Renal cortex interstitium (tissue), 11 donors: ENCODE measurements at regions not wholly inside any gene's neighbourhood (a gene's known extent, or its start where the extent isn't known, plus 50 kb on each side); places are given as distances from the start of the nearest gene placed in this dataset.
A peak's percentile ranks its signal among the peaks of the same experiment; 100 is the strongest.
"Not testable (repeated sequence)": the region's sequence is repeated elsewhere in the genome, so short reads cannot be mapped to it uniquely, and the experiment has no call there.

Source experiments
- DNase-seq, 11 donors: peaks; one replicate each; pipeline ENCODE4 v3.0.0-alpha.2; 2013; ENCODE audit warnings: low read depth in 9 of 11, low spot score in 4 of 11; ENCODE audit errors: extremely low read depth in 1 of 11

DNA sequence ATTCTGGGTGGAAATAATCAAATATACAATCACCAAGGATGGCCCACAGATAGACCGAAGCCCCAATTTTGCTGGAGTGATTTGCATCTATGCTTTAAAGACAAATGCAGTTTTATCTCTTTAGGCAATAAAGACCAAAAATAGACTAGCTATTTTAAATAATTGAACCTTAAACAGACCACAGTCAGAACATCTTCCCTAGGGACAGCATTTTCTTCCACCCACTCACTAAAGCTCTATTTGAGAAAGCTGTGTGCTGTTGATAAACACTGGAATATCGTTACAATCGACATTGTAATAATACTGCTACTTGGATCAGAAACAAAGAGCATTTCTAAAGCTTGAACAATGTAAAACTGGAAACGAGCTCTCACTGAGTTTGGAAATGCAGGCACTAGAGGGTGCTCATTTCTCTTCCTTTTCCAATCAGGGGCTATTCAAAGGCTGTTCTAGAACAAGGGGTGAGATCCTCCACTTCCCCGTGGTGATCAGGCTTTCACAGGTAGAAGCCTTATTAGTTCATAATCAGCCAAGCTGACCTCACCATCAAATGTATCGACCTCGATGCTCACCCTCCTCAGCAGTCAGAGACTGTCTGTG is 209.3 kb upstream of the PRSS58 start:
- DNase-seq: not testable (repeated sequence)

DNA sequence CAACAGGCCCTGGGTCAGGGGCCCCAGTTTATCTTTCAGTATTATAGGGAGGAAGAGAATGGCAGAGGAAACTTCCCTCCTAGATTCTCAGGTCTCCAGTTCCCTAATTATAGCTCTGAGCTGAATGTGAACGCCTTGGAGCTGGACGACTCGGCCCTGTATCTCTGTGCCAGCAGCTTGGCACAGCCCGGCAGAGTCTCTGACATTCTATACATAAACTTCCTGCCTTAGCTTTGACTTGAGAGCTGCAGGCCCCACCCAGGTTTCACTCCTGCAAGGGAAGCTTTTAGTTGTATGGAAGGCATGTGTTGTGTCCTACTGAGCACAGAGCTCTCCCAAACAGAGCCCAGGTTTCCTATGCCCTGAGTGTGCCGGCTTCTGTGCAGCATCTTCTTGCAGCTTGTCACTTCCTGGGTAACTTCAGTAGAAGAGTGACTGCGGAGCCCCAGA is 205.6 kb upstream of the PRSS58 start:
- no peak for DNase-seq

DNA sequence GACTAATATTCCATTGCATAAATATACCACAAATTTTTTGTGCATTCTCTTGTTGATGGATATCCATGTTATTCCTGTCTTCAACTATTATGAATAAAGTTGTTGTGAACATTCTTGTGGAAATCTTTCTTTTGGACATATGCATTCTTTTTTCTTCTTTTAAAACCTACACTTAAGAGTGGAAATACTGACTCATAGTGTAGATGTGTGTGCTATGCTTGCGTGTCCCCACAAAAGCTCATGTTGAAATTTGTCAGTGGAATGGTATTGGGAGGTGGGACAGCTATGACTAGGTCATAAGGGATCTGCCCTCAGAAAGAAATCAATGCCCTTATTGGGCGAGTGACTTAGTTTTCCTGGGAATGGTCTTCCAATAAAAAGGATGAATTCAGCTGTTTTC is 203.6 kb upstream of the PRSS58 start:
- DNase-seq: no peak

DNA sequence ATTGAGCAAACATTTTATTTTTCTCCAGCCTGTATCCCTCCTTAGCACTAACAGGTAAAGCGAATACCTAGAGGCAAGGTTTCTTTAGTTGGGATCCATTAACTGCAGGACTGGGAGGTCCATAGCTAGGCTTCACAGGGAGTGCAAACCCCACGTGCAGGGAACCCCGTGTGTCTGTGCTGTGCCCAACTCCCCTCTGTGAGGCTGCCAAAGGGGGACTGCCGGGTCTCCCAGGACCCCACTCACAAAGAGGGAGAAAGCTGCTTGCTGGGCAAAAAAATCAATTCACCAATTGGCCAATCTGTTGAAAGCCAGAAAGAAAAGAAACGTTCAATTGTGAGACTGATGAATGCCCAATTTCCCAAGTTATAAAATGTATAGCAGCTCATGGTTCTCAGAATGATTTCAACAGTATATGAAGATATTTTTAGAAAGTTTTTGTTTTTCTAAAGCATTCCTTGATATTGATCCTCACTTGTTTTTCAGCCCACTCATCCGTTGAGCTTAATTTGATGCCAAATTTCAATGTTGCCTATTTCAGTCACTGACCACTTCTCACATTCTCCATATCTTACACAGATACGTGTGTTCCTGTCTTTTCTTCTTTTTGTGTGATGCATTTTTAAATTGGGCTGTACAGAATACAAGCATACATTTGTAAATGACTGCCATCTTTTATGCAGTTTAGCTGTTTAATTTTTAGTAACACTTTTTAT is 202.7 kb upstream of the PRSS58 start:
- DNase-seq: no peak

DNA sequence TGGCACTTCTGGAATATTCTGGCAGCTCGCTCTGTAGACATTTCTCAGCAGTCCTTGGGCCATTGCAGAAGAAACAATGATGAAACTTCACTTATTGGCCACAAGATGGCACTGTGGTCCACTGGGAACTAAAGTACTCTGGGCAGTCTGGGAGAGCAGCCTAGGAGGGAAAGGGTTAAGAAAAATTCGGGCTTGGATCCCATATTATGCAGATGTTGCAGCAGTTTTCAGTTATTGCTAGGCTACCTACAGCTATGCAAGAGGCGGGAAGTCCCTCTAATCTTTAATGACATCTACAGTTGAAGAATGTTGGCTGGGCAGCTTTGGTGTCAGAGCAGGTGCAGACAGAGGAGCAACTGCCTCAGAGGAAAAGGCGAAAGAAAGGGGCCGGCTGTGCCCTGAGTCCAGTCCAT is 201.7 kb upstream of the PRSS58 start:
- DNase-seq: peak in 10 of 11 donors; percentile 27 to 57 (median 48)

DNA sequence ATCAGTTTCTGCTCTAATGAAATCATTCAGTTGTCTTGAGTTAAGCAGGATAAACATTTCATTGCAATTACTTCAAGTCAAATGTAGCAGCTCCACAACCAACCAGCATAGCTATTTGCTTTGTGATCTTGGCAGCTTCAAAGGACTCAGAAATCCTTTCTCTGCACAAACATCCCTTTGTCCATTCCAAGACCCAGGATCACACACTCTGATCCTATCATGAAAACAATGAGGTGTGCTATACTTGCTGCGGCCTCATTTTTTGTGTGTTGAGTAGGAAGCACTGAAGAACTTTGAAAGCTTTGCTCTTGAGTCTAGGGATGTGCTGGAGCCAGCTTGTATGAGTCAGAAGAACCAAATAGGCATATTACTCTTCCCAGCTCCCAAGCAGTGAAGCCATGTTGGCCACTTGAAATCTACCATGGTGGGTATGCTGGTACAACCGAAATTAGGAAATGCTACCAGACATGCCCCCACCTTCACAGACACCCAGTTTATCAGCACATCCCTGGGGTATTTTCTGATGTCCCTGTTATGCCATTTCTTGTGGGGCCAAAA is 199.4 kb upstream of the PRSS58 start:
- no peak for DNase-seq

DNA sequence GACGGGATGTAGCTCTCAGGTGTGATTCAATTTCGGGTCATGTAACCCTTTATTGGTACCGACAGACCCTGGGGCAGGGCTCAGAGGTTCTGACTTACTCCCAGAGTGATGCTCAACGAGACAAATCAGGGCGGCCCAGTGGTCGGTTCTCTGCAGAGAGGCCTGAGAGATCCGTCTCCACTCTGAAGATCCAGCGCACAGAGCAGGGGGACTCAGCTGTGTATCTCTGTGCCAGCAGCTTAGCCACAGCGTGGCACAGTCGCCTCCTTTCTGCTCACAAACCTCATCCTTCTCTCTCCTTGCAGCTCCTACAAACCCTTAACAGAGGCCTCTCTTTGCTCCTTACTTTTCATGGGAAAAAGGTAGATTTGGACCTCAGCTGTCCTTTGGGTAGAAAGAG is 197.5 kb upstream of the PRSS58 start:
- no peak for DNase-seq

DNA sequence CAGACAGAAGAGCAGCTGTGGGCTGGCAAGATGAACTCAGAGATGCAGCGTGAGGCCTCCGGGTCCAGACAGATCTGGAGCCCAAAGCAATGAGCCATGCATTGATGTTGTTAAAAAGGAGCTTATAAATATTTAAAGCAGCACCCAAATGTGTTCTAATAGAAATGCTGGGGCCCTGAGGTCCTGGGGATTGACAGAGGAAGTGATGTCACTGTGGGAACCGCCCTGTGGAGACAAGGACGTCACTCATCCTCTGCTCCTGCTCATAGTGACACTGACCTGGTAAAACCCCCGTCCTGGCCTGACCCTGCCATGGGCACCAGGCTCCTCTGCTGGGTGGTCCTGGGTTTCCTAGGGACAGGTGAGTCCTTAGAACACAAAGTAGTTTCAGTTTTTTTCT is 197.0 kb upstream of the PRSS58 start:
- no peak for DNase-seq

DNA sequence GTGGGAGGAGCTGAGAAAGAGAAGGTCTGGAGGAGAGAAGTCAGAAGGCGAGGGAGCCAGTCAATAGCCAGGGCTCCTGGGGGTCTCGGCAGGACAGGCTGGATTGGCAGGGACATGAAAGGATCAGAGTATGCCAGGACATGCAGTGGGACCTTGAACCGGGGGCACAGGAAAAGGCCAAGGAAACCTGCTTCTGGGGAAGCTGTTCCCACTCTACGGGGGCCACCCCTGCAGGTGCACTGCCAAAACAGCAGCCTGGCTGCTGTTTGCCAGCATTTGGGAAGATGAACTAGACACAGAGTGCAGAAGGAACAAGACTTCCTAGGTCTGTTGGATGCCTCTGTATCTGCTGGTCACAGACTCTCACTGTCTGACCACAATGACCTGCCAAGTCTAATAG is 194.9 kb upstream of the PRSS58 start:
- DNase-seq: no peak

DNA sequence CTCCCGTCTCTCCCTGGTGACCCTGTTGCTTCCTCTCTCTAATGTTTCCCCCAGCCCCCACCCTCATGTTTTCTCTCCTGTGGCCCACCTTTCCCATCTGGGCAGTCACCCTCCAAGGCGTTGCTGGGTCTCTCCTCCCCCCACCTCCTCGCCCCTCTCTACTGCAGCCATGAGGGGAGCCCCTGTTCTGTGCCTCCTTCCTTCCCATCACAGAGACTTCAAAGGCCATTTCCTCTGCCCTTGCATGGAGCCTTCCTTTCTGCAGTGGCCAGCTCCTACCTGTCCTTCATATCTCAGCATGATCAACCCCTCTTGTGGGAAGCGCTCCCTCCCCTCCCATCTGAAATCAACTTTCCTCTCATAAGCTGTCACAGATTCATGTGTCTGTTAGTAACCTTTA is 194.0 kb upstream of the PRSS58 start:
- DNase-seq: no peak

DNA sequence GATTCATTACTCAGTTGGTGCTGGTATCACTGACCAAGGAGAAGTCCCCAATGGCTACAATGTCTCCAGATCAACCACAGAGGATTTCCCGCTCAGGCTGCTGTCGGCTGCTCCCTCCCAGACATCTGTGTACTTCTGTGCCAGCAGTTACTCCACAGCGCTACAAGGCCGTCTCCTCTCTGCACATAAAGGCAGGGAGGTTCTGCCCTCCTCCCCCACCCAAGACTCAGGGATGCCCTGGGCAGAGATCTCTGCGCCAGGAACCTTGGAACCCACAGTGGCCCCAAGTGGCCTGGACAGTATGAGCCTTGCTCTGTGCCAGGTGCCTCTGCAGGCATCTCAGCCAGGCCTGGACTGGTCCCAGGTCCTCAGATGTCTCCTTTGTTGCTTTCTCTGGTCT is 193.4 kb upstream of the PRSS58 start:
- no peak for DNase-seq

DNA sequence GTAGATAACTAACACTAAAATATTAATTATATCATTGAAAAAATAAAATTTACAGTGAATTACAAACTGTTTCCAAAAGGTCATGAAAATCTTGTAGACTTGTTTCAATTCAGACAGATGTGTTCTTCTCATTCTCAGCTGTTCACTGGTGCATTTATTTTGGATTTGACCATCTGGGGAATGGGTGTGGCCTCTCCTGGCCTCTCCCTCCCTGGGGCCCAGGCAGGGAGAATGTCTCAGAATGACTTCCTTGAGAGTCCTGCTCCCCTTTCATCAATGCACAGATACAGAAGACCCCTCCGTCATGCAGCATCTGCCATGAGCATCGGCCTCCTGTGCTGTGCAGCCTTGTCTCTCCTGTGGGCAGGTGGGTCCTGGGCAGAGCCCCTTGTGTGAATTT is 192.8 kb upstream of the PRSS58 start:
- no peak for DNase-seq

DNA sequence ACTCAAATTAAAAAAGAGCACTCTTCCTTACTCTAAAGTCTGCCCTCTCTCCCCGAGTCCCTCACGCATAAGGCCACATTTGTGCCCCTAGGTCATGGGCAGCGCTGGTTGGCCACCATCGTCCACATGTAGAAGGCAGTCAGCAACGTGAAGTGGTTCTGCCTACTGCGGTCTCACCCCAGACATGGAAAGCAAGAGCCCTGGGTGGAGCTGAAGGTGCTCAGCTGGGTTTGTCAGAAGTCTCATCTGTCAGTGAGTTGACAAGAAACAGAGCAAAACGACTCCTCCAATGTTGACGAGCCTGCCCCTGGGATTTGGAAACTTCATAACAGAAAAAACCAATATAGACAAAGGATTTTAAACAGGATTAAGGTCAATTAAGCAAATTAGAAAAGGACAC is 192.3 kb upstream of the PRSS58 start:
- no peak for DNase-seq

DNA sequence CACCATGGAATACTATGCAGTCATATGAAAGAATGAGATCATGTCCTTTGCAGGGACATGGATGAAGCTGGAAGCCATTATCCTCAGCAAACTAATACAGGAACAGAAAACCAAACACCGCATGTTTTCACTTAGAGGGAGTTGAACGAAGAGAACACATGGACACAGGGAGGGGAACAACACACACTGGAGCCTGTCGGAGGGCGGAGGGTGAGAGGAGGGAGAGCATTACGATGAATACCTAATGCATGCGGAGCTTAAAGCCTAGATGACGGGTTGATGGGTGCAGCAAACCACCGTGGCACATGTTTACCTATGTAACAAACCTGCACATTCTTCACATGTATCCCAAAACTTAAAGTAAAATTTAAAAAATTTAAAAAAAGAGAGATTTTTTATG is 191.0 kb upstream of the PRSS58 start:
- DNase-seq: not testable (repeated sequence)

DNA sequence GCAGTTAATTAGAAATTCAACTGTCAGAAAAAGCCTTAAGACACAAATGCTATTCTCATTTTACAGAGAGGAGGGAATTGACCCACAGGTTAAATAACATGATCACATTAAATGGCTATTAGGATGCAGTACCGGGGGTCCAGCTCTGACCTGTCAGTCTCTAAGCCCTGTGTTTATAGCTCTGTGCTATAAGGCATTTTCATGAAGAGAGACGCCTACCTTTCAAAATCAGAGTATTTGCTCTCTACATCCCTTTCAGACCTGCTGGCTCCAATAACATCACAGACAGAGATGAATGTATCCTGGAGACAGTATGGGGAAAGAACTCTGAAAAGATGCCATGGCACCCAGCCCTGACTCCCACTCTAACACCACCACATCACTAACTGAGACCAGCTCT is 189.9 kb upstream of the PRSS58 start:
- DNase-seq: no peak

DNA sequence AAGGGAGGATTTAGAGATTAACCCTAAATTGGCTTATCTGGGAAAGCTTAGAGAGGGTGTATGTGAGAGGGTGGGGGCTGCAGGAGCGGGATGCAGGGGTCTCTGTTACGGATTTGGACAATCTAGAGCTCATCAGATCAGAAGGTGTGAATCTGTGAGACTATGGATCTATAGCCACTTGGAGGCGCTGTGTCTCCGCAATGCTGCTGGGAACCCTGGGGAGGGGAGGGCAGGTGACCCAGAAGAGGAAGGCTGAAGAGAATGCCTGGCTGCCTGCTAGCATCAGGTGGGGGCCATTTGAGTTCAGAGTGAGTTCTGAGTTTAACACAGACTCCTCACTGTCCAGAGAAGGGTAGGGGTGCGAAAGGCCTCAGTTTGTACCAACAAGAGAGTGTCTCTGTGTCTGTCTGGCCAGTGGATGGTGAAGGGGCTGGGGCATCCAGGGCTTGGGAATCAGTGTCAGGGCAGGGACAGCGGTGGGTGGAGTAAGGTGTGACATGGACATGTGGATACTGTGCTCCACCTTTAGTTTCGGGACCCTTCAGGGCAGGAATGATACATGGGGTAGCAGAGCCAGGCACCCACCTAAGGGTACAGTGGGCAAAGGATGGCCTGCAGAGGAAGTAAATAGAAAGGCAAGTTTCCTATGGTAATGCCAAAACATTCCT is 187.3 kb upstream of the PRSS58 start:
- DNase-seq: no peak

DNA sequence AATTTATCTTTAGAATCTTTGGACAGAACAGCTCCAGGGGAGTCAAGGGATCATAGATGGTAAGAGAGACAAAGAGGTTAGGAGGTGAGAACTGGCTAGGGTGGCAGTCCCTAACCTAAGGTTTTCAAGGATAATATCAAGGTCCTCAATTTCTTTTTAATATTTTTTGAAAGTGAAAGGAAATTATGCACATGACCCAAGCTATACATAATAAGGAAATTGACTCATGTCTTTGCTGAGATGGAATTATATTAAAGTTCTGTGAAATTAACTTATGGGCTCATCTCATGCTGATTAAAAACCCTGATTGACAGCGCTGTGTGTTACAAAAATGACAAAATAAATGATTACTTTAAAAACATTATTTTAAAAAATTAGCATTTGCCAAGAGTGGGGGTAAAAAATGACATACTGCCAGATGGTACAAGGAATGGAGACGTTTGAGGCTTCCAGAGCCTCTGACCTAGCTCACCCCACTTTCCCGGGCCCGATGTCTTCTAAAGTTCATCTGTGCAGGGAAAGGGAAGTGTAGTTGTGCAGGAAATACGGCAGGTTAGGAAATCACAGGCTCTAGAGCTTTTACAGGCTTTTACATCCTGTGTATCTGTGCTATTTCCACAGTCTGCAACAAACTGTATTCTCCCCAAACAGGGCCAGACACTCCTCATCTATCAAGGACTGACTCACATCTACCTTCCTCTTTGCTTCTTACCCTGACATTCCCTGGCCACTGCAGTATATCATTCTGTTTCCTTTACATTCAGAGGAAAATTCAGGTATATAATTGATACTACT is 185.6 kb upstream of the PRSS58 start:
- no peak for DNase-seq

DNA sequence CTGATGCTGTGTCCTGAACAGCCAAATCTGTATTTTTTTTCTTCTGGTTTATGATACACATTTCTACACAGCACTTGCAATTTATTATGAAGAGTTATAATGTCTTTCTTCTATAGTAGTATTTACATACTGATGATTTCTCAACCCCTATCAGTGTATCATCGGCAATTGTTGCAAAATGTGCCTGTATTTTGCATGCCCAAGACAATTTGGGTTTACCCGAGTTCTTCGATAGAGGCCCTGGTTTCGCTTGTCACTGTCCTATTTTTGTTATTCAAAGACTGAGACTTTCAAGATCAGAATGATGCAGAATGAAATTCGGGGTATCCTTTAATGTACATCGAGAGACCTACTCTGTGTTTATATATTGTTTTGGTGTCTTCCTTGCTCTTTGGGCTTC is 184.5 kb upstream of the PRSS58 start:
- no peak for DNase-seq

DNA sequence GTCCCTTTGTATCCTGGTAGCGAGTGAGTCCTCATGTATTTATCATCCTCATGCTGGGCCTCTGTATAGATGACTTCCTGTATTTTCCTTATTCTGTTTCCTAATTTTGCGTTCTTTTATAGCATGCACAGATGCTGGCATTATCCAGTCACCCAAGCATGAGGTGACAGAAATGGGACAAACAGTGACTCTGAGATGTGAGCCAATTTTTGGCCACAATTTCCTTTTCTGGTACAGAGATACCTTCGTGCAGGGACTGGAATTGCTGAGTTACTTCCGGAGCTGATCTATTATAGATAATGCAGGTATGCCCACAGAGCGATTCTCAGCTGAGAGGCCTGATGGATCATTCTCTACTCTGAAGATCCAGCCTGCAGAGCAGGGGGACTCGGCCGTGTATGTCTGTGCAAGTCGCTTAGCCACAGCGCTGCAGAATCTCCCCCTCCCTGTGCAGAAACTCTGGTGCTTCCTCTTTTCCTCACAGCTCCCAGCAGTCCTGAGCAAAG is 183.1 kb upstream of the PRSS58 start:
- DNase-seq: no peak
